MG63 (cell line): ENCODE measurements at regions not wholly inside any gene's neighbourhood (a gene's known extent, or its start where the extent isn't known, plus 50 kb on each side); places are given as distances from the start of the nearest gene placed in this dataset.
"Not testable (repeated sequence)": the region's sequence is repeated elsewhere in the genome, so short reads cannot be mapped to it uniquely, and the experiment has no call there.

Source experiments
- DNase-seq: peaks from one replicate; pipeline ENCODE4 v3.0.0-alpha.2; 2020
- H3K27me3 ChIP-seq: fragments of 250-450 bp; sonication (Bioruptor Pico); 2 replicates; pipeline ENCODE4 v1.5.1; 2020; ENCODE audit warnings: mild to moderate bottlenecking, moderate library complexity
- H3K36me3 ChIP-seq: fragments of 250-450 bp; sonication (Bioruptor Pico); 2 replicates; pipeline ENCODE4 v1.5.1; 2020; ENCODE audit warnings: mild to moderate bottlenecking, moderate library complexity
- H3K4me3 ChIP-seq: fragments of 250-450 bp; sonication (Bioruptor Pico); 2 replicates; pipeline ENCODE4 v1.5.1; 2020; ENCODE audit warnings: mild to moderate bottlenecking, moderate library complexity
- H3K9me3 ChIP-seq: fragments of 250-450 bp; sonication (Bioruptor Pico); 2 replicates; pipeline ENCODE4 v1.5.1; 2020; ENCODE audit warnings: mild to moderate bottlenecking, moderate library complexity

GRCh38 chr2:173520918-173521317, 166.2 kb downstream of the CDCA7 start:
- peaks cover 16% of the 10 kb centered on the region for H3K27me3 ChIP-seq
- no peaks in the 10 kb centered on the region for H3K36me3 ChIP-seq
- DNase-seq: no peak
- H3K4me3 ChIP-seq: no peak overlapping the region
- no peaks in the 10 kb centered on the region; the same call in 1 of the 2 replicates for H3K9me3 ChIP-seq

GRCh38 chr2:173521450-173522192, 166.9 kb downstream of the CDCA7 start:
- no peaks in the 10 kb centered on the region for H3K36me3 ChIP-seq
- H3K27me3 ChIP-seq: peaks cover 16% of the 10 kb centered on the region
- no peaks in the 10 kb centered on the region; the same call in 1 of the 2 replicates for H3K9me3 ChIP-seq
- no peak for DNase-seq
- H3K4me3 ChIP-seq: no peak overlapping the region

DNA sequence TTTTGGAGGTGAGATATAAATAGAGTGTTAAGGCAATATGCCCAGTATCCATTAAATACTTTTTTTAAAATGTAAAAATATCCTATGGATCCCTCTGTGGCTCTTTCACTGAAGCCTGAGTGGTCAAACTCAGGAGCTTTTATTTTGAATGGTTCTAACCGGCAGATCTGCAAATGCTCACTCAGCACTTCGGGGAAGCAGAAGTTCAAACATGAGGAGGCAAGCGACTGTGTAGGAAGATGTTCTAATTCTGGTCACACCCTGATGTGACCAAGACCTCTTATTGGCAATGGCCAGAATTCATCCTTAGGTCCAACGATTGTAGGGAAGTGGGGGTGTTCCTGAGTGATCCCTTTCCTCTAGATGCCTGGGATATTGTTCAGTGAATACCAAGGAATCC, 168.8 kb downstream of the CDCA7 start:
- Histone ChIP-seq H3K27me3 (peaks cover 16% of the 10 kb centered on the region), H3K9me3 (no peaks in the 10 kb centered on the region; the same call in 1 of the 2 replicates), H3K36me3 (no peaks in the 10 kb centered on the region), H3K4me3 (no peak overlapping the region)
- DNase-seq: no peak

- Histone ChIP-seq H3K36me3 (no peaks in the 10 kb centered on the region), H3K4me3 (no peak overlapping the region), H3K27me3 (peaks cover 16% of the 10 kb centered on the region), H3K9me3 (no peaks in the 10 kb centered on the region)
- no peak for DNase-seq
Measured at GRCh38 chr2:173524256-173524955, 169.7 kb downstream of the CDCA7 start.

- H3K4me3 ChIP-seq, DNase-seq, H3K36me3 ChIP-seq, H3K9me3 ChIP-seq, H3K27me3 ChIP-seq: not testable (repeated sequence)
Measured at GRCh38 chr2:173532732-173533531, 178.3 kb downstream of the CDCA7 start.

GRCh38 chr2:173537694-173538093, 183.0 kb downstream of the CDCA7 start:
- no peak for DNase-seq
- H3K27me3 ChIP-seq: peaks cover 7% of the 10 kb centered on the region
- no peaks in the 10 kb centered on the region for H3K9me3 ChIP-seq
- no peak overlapping the region for H3K4me3 ChIP-seq
- H3K36me3 ChIP-seq: no peaks in the 10 kb centered on the region

- no peak for DNase-seq
- H3K36me3 ChIP-seq: no peaks in the 10 kb centered on the region
- H3K9me3 ChIP-seq: no peaks in the 10 kb centered on the region
- H3K4me3 ChIP-seq: no peak overlapping the region
- peaks cover 7% of the 10 kb centered on the region for H3K27me3 ChIP-seq
Measured at GRCh38 chr2:173539615-173540014, 184.9 kb downstream of the CDCA7 start.

DNA sequence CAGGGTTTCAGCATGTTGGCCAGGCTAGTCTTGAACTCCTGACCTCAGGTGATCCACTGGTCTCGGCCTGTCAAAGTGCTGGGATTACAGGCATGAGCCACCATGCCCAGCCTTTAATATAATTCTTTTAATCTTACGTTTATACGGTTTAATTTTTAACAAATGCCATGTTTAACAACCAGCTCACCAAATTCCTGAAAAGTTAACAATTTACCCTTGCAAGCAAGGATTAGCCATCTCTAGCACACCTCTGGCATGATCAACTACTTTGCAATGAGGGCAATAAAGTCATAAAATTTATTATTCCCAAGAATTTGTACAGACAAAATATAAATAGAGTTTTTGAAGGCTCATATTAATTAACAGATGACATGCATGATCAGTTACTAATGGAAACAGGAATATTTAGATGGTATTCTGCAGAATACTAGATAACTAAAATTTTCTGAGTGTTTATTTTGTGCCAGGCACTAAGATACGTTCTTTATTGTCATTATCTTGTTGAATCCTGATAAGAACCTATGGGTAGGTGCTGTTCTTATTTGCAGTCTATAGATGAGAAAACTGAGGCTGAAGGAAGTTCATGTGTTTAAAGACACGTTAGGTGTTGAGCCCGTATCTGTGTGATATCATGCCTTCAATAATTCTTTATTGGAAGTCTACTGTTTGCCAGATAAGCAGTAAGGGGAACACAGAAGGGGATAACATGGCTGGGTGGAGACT, 190.1 kb downstream of the CDCA7 start:
- Histone ChIP-seq H3K36me3 (no peaks in the 10 kb centered on the region), H3K9me3 (no peaks in the 10 kb centered on the region; the same call in 1 of the 2 replicates), H3K27me3 (no peaks in the 10 kb centered on the region), H3K4me3 (no peak overlapping the region)
- DNase-seq: no peak

GRCh38 chr2:173545364-173545763, 190.7 kb downstream of the CDCA7 start:
- no peaks in the 10 kb centered on the region for H3K27me3 ChIP-seq
- no peak overlapping the region for H3K4me3 ChIP-seq
- H3K9me3 ChIP-seq: no peaks in the 10 kb centered on the region; the same call in 1 of the 2 replicates
- no peak for DNase-seq
- no peaks in the 10 kb centered on the region for H3K36me3 ChIP-seq

DNA sequence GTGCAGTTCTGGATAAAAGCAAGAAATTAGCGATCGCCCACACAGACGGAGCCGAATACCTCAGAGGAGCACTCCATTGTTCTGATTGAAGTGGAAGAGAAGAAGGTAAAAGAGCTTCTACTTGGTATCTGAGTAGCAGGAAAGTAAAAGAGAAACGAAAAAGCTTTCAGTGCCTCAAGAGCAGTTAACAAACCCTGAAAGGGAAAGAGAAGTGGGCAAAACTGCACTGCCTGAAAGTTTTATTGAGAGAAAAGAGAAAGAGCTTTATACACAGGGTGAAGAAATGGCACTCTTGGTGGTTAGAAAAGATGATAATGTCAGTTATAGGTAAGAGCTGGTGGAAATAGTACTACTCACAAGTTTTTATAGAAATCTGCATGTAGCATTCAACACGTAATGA, 192.8 kb downstream of the CDCA7 start:
- no peak overlapping the region for H3K4me3 ChIP-seq
- H3K27me3 ChIP-seq: no peaks in the 10 kb centered on the region
- DNase-seq: no peak
- no peaks in the 10 kb centered on the region; the same call in 1 of the 2 replicates for H3K9me3 ChIP-seq
- H3K36me3 ChIP-seq: no peaks in the 10 kb centered on the region

- Histone ChIP-seq H3K36me3 (no peaks in the 10 kb centered on the region), H3K4me3 (no peak overlapping the region), H3K27me3 (peaks cover 2% of the 10 kb centered on the region; the same call in 1 of the 2 replicates), H3K9me3 (no peaks in the 10 kb centered on the region; the same call in 1 of the 2 replicates)
- DNase-seq: no peak
Measured at GRCh38 chr2:173550143-173550542, 195.5 kb downstream of the CDCA7 start.

GRCh38 chr2:173552531-173552930, 197.9 kb downstream of the CDCA7 start:
- no peaks in the 10 kb centered on the region; the same call in 1 of the 2 replicates for H3K9me3 ChIP-seq
- H3K4me3 ChIP-seq: no peak overlapping the region
- H3K27me3 ChIP-seq: peaks cover 16% of the 10 kb centered on the region; the same call in 1 of the 2 replicates
- DNase-seq: no peak
- H3K36me3 ChIP-seq: no peaks in the 10 kb centered on the region

DNA sequence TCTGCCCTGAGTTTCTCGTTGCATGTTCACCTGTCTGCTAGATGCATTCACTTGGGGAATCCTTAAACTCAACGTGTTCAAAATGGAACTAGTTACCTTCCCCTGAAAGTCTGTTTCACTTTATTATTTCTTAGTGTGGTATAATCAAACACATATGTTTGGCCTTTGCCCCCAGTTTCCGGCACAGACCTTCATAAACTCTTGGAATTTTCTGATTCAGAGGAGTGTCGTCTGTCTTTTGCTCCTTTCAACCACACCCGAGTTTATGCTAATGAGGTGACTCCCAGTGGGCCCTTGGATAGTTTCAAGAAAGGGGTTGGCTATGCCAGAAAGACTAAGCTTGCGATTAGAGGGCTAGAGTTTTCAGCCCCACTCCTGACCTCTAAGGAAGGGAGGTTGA, 198.9 kb downstream of the CDCA7 start:
- H3K4me3 ChIP-seq: no peak overlapping the region
- no peak for DNase-seq
- H3K36me3 ChIP-seq: no peaks in the 10 kb centered on the region
- H3K27me3 ChIP-seq: peaks cover 22% of the 10 kb centered on the region
- H3K9me3 ChIP-seq: no peaks in the 10 kb centered on the region; the same call in 1 of the 2 replicates

- Histone ChIP-seq H3K4me3 (no peak overlapping the region), H3K36me3 (no peaks in the 10 kb centered on the region), H3K27me3 (peaks cover 22% of the 10 kb centered on the region), H3K9me3 (no peaks in the 10 kb centered on the region)
- DNase-seq: no peak
Measured at GRCh38 chr2:173555833-173556232, 201.2 kb downstream of the CDCA7 start.

DNA sequence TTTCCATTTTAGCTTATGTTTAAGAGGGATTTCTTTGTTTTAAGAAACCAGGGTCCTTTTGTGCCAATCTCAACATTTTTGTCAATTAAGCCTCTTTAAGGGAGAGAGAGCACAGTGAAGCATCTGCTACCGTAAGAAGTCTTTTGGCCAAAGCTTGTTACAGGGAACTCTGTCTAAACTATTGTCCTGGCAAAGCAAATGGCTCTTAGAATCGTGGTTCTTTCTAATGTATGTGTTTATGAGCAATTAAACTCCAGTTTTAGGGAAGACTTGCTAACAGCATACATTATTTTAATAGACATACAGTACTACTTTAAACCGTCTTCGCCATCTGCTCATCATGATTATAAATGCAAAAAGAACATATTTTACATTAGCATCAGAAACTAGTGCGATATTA, 202.1 kb downstream of the CDCA7 start:
- Histone ChIP-seq H3K36me3 (no peaks in the 10 kb centered on the region), H3K4me3 (no peak overlapping the region), H3K9me3 (no peaks in the 10 kb centered on the region), H3K27me3 (peaks cover 22% of the 10 kb centered on the region)
- DNase-seq: no peak

GRCh38 chr2:173557497-173557896, 202.8 kb downstream of the CDCA7 start:
- no peaks in the 10 kb centered on the region for H3K9me3 ChIP-seq
- no peak for DNase-seq
- H3K4me3 ChIP-seq: no peak overlapping the region
- H3K36me3 ChIP-seq: no peaks in the 10 kb centered on the region
- peaks cover 22% of the 10 kb centered on the region for H3K27me3 ChIP-seq
